ENCODE measurements at regions not wholly inside any gene's neighbourhood (a gene's known extent, or its start where the extent isn't known, plus 50 kb on each side); places are given as distances from the start of the nearest gene placed in this dataset.

GRCh38 chr10:8691498-8692017 lies 637.1 kb downstream of the GATA3 start:
- H2BK5ac ChIP-seq (ENCODE audit: low read depth, low read length, poor library complexity, severe bottlenecking): no peak overlapping the region
- H4K5ac ChIP-seq (ENCODE audit: low read depth, low read length): no peak overlapping the region
- no peaks in the 10 kb centered on the region for H3K79me1 ChIP-seq (ENCODE audit: low read depth in 1 of 2, low read length in 2 of 2)
- H2AK5ac ChIP-seq (ENCODE audit: low read depth, low read length): no peak overlapping the region
- no peak overlapping the region for H2BK120ac ChIP-seq (ENCODE audit: low read depth, low read length)
- in situ Hi-C loops (cut with MboI; ENCODE audit: low sequenced_read_pairs): no loop called here
- intact Hi-C loops (cut with micrococcal nuclease): no loop called here
- ATAC-seq (ENCODE audit: low read depth) (no peak), DNase-seq (no peak)
- no peaks in the 10 kb centered on the region for H3K27me3 ChIP-seq (ENCODE audit: control insufficient read depth, insufficient read depth, low read length)
- H4K8ac ChIP-seq (ENCODE audit: low read depth in 2 of 2, low read length in 2 of 2): no peak overlapping the region
- no peak overlapping the region for H3K4ac ChIP-seq (ENCODE audit: low read depth, low read length)
- no peak overlapping the region for H3K27ac ChIP-seq (ENCODE audit: insufficient read depth, low read length)
- no peaks in the 10 kb centered on the region for H4K20me1 ChIP-seq (ENCODE audit: insufficient read depth, low read length)
- no peaks in the 10 kb centered on the region for H3K4me1 ChIP-seq (ENCODE audit: control insufficient read depth, insufficient read depth, low read length)
- H3K56ac ChIP-seq (ENCODE audit: extremely low read depth, insufficient read depth, low read length): no peak overlapping the region
- H3K23ac ChIP-seq (ENCODE audit: low read depth, low read length): no peak overlapping the region
- H2BK20ac ChIP-seq (ENCODE audit: low read depth, low read length): no peak overlapping the region
- H3K4me3 ChIP-seq (ENCODE audit: insufficient read depth, low read depth, low read length): no peak overlapping the region
- no peak overlapping the region for H3K9ac ChIP-seq (ENCODE audit: low read depth, low read length)
- ChIA-PET CTCF (no interaction called here), POLR2A (ENCODE audit: unreplicated experiment) (no interaction called here)
- H4K91ac ChIP-seq (ENCODE audit: insufficient read depth, low read depth, low read length): no peak overlapping the region
- H3K9me3 ChIP-seq (ENCODE audit: control insufficient read depth, insufficient read depth, low read length): peaks cover 8% of the 10 kb centered on the region
- no peak overlapping the region for H3K14ac ChIP-seq (replicated peaks; ENCODE audit: low read depth, low read length)
- no peak overlapping the region for H3K18ac ChIP-seq (ENCODE audit: low read depth, low read length)
- no peak overlapping the region for H2BK15ac ChIP-seq (ENCODE audit: low read depth, low read length)
- no peaks in the 10 kb centered on the region for H3K36me3 ChIP-seq (ENCODE audit: control insufficient read depth, insufficient read depth, low read length)
- no TSS peak for BruUV-seq (replicated peaks)
- no peak overlapping the region for H3K4me2 ChIP-seq (ENCODE audit: low read depth, low read length)
- dilution Hi-C loops (cut with HindIII; ENCODE audit: low sequenced_read_pairs, unreplicated experiment): no loop called here
- no peak overlapping the region for H2AK9ac ChIP-seq (replicated peaks; ENCODE audit: low read depth, low read length, poor library complexity)
- no CpG with 5 or more reads among the region's 5 CpGs for WGBS, 2 experiments (ENCODE audit: extremely low coverage in 2 of 2, insufficient read length in 1 of 2)
- no peak for TF ChIP-seq ELK1 (IDR thresholded peaks at IDR 0.05; ENCODE audit: borderline replicate concordance, low read depth, low read length)
- TF ChIP-seq POLR2A (IDR thresholded peaks at IDR 0.05; ENCODE audit: low read depth, low read length): no peak
- no peak for TF ChIP-seq CEBPB (IDR thresholded peaks at IDR 0.05; ENCODE audit: low read depth, low read length)
- no peak for TF ChIP-seq NFE2L2 (IDR thresholded peaks at IDR 0.05; ENCODE audit: low read depth, low read length)
- TF ChIP-seq FOS (IDR thresholded peaks at IDR 0.05; ENCODE audit: low read depth, low read length): no peak
- no peak for TF ChIP-seq MAFK (IDR thresholded peaks at IDR 0.05; ENCODE audit: low read depth, low read length)
- no peak for TF ChIP-seq RAD21 (IDR thresholded peaks at IDR 0.05; ENCODE audit: low read length)
- TF ChIP-seq MAZ (IDR thresholded peaks at IDR 0.05; ENCODE audit: borderline replicate concordance, low read depth, low read length): no peak
- no peak for TF ChIP-seq MXI1 (IDR thresholded peaks at IDR 0.05; ENCODE audit: borderline replicate concordance, low read depth, low read length)
- TF ChIP-seq CHD1 (IDR thresholded peaks at IDR 0.05; ENCODE audit: low read depth, low read length): no peak
- TF ChIP-seq, protein P1, sequence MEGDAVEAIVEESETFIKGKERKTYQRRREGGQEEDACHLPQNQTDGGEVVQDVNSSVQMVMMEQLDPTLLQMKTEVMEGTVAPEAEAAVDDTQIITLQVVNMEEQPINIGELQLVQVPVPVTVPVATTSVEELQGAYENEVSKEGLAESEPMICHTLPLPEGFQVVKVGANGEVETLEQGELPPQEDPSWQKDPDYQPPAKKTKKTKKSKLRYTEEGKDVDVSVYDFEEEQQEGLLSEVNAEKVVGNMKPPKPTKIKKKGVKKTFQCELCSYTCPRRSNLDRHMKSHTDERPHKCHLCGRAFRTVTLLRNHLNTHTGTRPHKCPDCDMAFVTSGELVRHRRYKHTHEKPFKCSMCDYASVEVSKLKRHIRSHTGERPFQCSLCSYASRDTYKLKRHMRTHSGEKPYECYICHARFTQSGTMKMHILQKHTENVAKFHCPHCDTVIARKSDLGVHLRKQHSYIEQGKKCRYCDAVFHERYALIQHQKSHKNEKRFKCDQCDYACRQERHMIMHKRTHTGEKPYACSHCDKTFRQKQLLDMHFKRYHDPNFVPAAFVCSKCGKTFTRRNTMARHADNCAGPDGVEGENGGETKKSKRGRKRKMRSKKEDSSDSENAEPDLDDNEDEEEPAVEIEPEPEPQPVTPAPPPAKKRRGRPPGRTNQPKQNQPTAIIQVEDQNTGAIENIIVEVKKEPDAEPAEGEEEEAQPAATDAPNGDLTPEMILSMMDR (conservative IDR thresholded peaks at IDR 0.05; ENCODE audit: low read depth, low read length): no peak
- no peak for TF ChIP-seq SMC3 (IDR thresholded peaks at IDR 0.05; ENCODE audit: low read depth, low read length)
- no peaks in the 10 kb centered on the region for H3K9me1 ChIP-seq (ENCODE audit: insufficient read depth, low read length)
- H2AFZ ChIP-seq (replicated peaks; ENCODE audit: low read length, poor library complexity): no peak overlapping the region

Data from IMR-90 (cell line).